WTC11 (cell line): ENCODE measurements at regions not wholly inside any gene's neighbourhood (a gene's known extent, or its start where the extent isn't known, plus 50 kb on each side); places are given as distances from the start of the nearest gene placed in this dataset.
"Not testable (repeated sequence)": the region's sequence is repeated elsewhere in the genome, so short reads cannot be mapped to it uniquely, and the experiment has no call there.

Experiments used
- ESRRA ChIP-seq: sonication (generic); formaldehyde crosslinking; IDR thresholded peaks from 2 replicates; pipeline ENCODE4 v1.8.1; 2022; ENCODE audit warnings: mild to moderate bottlenecking, missing genetic modification reagents, borderline replicate concordance
- HMGA2 ChIP-seq: fragments of 250-450 bp; sonication (Bioruptor Pico); IDR thresholded peaks from 2 replicates; pipeline ENCODE4 v1.4.0; 2021; ENCODE audit warnings: mild to moderate bottlenecking, moderate library complexity
- MXD4 ChIP-seq: fragments of 250-450 bp; sonication (Bioruptor Pico); IDR thresholded peaks from 2 replicates; pipeline ENCODE4 v1.8.0; 2021; ENCODE audit warnings: mild to moderate bottlenecking, moderate library complexity, borderline replicate concordance
- NR3C1 ChIP-seq: sonication (generic); formaldehyde crosslinking; conservative IDR thresholded peaks from 2 replicates; pipeline ENCODE4 v1.8.1; 2023; ENCODE audit warnings: low read depth, mild to moderate bottlenecking, missing genetic modification reagents
- USF2 ChIP-seq: sonication (generic); formaldehyde crosslinking; IDR thresholded peaks from 2 replicates; pipeline ENCODE4 v1.8.1; 2023; ENCODE audit warnings: mild to moderate bottlenecking, missing genetic modification reagents, moderate library complexity
- ZBTB21 ChIP-seq: sonication (generic); formaldehyde crosslinking; IDR thresholded peaks from 2 replicates; pipeline ENCODE4 v1.8.1; 2023; ENCODE audit warnings: mild to moderate bottlenecking, missing genetic modification reagents, borderline replicate concordance
- ZNF396 ChIP-seq: fragments of 250-450 bp; sonication (Bioruptor Pico); IDR thresholded peaks from 2 replicates; pipeline ENCODE4 v1.8.0; 2021; ENCODE audit warnings: mild to moderate bottlenecking, moderate library complexity, borderline replicate concordance
- TF ChIP-seq, protein P1 (sequence below): sonication (generic); formaldehyde crosslinking; IDR thresholded peaks from 2 replicates; pipeline ENCODE4 v1.8.0; 2022; ENCODE audit warnings: mild to moderate bottlenecking, missing genetic modification reagents
- TF ChIP-seq, protein P2 (sequence below): fragments of 200-600 bp; IDR thresholded peaks from 2 replicates; pipeline ENCODE4 v1.8.0; 2022; ENCODE audit warnings: antibody characterized with exemption
- TF ChIP-seq, protein P3 (sequence below): sonication (generic); formaldehyde crosslinking; IDR thresholded peaks from 2 replicates; pipeline ENCODE4 v1.8.0; 2022; ENCODE audit warnings: mild to moderate bottlenecking, missing genetic modification reagents

DNA sequence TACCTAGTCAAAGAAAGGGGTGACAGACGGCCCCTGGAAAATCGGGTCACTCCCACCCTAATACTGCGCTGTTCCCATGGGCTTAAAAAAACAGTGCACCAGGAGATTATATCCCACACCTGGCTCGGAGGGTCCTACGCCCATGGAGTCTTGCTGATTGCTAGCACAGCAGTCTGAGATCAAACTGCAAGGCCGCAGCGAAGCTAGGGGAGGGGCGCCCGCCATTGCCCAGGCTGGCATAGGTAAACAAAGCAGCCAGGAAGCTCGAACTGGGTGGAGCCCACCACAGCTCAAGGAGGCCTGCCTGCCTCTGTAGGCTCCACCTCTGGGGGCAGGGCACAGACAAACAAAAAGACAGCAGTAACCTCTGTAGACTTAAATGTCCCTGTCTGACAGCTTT, 292.9 kb downstream of the SMAD2 start:
- TF ChIP-seq, protein P1, sequence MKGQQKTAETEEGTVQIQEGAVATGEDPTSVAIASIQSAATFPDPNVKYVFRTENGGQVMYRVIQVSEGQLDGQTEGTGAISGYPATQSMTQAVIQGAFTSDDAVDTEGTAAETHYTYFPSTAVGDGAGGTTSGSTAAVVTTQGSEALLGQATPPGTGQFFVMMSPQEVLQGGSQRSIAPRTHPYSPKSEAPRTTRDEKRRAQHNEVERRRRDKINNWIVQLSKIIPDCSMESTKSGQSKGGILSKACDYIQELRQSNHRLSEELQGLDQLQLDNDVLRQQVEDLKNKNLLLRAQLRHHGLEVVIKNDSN (CRISPR knock-in tag): not testable (repeated sequence)
- TF ChIP-seq, protein P2, sequence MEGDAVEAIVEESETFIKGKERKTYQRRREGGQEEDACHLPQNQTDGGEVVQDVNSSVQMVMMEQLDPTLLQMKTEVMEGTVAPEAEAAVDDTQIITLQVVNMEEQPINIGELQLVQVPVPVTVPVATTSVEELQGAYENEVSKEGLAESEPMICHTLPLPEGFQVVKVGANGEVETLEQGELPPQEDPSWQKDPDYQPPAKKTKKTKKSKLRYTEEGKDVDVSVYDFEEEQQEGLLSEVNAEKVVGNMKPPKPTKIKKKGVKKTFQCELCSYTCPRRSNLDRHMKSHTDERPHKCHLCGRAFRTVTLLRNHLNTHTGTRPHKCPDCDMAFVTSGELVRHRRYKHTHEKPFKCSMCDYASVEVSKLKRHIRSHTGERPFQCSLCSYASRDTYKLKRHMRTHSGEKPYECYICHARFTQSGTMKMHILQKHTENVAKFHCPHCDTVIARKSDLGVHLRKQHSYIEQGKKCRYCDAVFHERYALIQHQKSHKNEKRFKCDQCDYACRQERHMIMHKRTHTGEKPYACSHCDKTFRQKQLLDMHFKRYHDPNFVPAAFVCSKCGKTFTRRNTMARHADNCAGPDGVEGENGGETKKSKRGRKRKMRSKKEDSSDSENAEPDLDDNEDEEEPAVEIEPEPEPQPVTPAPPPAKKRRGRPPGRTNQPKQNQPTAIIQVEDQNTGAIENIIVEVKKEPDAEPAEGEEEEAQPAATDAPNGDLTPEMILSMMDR: not testable (repeated sequence)
- TF ChIP-seq HMGA2 (CRISPR knock-in tag); ZBTB21 (CRISPR knock-in tag); USF2 (CRISPR knock-in tag); ESRRA (CRISPR knock-in tag); MXD4 (CRISPR knock-in tag); ZNF396; NR3C1 (CRISPR knock-in tag): not testable (repeated sequence)
- TF ChIP-seq, protein P3, sequence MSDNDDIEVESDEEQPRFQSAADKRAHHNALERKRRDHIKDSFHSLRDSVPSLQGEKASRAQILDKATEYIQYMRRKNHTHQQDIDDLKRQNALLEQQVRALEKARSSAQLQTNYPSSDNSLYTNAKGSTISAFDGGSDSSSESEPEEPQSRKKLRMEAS (CRISPR knock-in tag): not testable (repeated sequence)
